ENCODE measurements at regions not wholly inside any gene's neighbourhood (a gene's known extent, or its start where the extent isn't known, plus 50 kb on each side); places are given as distances from the start of the nearest gene placed in this dataset.
A peak's percentile ranks its signal among the peaks of the same experiment; 100 is the strongest.

DNA sequence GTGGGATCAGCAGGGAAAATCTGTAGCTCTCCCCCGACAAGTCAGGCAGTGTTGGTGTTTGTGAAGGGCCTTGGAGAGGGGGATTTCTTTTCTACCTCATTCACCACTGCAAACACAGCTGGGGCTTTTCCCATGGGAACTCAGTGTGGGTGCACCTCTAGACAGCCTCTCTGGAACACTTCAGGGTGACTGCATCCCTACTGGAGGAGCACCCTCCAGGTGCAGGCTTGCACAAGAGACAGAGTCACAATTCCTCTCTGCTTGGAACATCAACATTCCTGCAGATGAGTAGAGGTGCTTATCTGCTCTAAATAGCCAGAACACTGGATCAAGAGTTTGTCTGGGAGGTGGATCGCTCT, 72.7 kb upstream of the AKAP13 start:
- no peak for DNase-seq (ENCODE audit: low spot score)

DNA sequence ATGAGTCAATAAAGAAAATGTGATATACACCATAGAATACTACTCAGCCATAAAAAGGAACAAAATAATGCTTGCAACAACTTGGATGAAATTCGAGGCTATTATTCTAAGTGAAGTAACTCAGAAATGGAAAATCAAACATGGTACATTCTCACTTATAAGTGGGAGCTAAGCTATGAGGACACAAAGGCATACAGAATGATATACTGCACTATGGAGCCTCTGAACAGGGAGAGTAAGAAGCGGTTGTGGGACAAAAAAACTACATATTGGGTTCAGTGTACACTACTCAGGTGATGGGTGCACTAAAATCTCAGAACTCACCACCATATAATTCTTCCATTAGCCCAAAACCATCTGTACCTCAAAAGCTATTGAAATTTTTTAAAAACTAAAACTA, 68.8 kb upstream of the AKAP13 start:
- no peak for DNase-seq (ENCODE audit: low spot score)

GRCh38 chr15:85312486-85312885, 67.9 kb upstream of the AKAP13 start:
- DNase-seq (ENCODE audit: low spot score) = peak; percentile 62

DNA sequence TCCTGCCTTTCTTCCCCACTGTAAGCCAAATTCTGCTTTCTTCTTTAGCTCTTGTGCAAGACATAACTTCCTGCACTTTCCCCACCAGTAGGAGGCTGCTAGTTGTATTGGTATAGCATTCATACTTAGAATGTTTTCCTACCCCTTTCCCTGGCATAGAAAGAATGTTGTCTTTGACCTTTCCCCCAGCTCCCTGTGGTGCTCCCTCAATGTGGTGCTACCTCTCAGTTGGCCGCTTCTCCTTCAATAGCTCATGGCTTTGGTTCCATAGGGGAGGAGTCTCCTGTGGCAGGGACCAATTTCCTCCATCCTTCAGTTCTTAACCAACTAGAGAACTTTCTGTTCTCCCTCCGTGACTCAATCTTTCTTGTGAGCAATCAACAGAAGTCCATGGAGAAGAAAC, 67.5 kb upstream of the AKAP13 start:
- DNase-seq (ENCODE audit: low spot score) = no peak

GRCh38 chr15:85313339-85313738, 67.1 kb upstream of the AKAP13 start:
- no peak for DNase-seq (ENCODE audit: low spot score)

DNA sequence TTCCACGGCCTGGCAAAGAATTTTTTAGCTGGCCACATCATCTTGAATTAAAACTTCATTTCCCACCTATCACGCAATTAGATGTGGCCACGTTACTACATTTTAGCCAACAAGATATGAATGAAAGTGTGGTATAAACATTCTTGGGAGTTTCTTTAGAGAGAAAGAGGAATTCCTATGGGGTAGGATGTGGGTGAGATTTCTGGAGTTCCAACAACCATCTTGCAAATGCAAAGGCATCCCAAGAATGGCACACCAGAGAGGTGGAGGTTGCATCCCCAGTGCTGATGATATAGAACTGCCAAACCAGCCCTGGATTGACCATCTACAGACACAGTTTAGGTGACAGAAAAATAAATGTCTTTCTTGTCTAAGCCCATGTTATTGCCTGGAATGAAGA, 66.3 kb upstream of the AKAP13 start:
- DNase-seq (ENCODE audit: low spot score) = no peak

DNA sequence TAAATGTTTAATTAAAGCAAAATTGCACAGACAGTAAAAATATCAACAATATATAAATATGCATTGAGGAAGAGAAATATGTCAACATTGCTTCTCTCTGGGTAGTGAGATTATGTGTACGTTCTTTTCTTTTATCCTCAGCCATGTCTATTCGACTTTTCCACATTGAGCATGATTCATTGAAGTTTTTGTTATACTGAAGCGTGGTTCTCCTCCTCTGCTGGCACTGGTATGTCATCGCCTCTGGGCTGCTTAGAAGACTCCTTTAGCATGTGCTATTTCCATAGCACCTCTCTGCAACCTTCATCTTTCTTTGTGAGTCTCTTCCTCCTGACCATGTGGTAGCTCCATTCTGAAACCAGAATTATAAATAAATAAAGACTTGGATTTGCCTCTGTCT, 65.8 kb upstream of the AKAP13 start:
- no peak for DNase-seq (ENCODE audit: low spot score)

DNA sequence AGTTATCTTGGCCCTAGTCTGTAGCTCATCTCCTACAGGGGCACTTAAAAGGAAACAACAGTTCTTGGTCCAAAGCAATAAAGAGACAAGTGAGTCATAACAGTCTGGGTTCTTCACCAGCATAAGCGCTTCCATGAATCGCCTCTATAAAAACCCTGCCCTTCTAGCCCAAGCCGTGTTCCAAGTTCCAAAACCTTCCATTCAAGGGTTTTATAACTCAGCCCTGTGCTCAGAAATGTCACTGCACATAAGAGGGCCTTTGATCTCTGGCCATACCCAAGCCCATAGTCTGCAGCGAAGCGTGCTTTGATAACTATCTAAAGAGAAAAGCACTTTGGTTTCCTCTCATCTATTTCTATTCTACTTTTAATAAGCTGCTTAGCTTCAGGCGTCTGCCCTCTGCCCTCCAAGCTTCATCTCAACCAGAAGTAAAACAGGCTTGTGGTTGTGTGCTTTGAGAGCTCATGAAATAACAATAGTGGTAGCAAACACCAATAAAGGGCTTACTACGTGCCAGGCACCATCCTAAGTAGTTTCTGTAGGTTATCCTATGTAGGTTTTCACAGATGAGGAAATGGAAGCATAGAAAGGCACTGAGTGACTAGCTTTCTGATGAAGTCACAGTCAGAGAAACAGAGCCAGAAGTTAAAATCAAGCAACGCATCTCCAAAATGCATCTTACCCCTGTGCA, 64.0 kb upstream of the AKAP13 start:
- no peak for DNase-seq (ENCODE audit: low spot score)

DNA sequence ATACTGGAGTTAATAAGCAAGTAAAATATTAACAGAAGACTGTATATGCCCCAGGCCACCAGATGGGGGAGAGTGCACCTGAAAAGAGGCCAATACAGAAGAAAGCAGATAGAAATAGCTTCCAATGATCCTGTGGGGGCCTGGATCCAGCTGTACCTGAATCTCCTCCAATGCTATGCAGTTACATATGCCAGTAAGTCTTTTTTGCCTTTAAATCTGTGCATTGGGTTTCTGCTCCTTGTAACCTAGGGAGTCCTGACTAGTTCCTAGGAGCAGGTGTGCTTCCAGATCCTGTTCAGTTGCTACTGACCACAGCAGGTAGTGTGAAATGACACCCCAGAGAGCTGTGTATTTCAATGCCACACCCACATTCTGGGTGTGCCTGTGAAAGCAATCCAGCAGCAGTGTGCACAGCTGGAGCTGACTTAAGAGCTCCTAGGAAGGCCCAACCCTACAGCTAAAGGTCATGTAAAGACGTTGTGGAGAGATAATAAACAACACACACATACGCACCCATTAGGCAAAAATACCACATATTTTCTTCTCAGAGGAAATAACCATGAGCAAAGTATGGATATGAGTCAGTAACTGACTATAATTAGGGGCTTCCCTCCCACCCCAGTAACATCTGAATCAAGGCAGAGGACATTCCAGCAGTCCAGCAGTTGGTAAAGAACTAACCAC, 62.2 kb upstream of the AKAP13 start:
- no peak for DNase-seq (ENCODE audit: low spot score)

GRCh38 chr15:85318732-85319076, 61.7 kb upstream of the AKAP13 start:
- DNase-seq (ENCODE audit: low spot score) = no peak

GRCh38 chr15:85324202-85324601, 56.2 kb upstream of the AKAP13 start:
- DNase-seq (ENCODE audit: low spot score) = no peak

DNA sequence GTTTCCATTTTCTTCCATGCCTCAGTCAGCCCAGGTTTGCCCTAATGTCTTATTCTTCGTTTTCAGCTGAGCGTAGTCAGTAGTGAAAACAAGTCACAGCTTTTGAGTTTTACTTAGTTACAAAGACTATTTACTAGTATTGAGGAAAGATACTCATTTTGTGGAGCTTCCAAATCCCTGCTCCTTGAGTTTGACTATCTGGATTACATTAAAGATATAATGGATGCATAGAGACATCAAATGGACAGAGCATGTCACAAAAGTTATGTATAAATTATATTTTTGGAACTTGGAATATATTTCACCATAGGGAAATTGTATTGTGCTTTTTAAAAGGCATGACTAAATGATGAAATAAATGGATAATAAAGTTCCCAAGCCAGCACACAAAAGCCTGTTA, 54.6 kb upstream of the AKAP13 start:
- DNase-seq (ENCODE audit: low spot score) = no peak

- DNase-seq (ENCODE audit: low spot score) = no peak
Measured at GRCh38 chr15:85326291-85326690, 54.1 kb upstream of the AKAP13 start.

- no peak for DNase-seq (ENCODE audit: low spot score)
Measured at GRCh38 chr15:85327820-85328219, 52.6 kb upstream of the AKAP13 start.

DNA sequence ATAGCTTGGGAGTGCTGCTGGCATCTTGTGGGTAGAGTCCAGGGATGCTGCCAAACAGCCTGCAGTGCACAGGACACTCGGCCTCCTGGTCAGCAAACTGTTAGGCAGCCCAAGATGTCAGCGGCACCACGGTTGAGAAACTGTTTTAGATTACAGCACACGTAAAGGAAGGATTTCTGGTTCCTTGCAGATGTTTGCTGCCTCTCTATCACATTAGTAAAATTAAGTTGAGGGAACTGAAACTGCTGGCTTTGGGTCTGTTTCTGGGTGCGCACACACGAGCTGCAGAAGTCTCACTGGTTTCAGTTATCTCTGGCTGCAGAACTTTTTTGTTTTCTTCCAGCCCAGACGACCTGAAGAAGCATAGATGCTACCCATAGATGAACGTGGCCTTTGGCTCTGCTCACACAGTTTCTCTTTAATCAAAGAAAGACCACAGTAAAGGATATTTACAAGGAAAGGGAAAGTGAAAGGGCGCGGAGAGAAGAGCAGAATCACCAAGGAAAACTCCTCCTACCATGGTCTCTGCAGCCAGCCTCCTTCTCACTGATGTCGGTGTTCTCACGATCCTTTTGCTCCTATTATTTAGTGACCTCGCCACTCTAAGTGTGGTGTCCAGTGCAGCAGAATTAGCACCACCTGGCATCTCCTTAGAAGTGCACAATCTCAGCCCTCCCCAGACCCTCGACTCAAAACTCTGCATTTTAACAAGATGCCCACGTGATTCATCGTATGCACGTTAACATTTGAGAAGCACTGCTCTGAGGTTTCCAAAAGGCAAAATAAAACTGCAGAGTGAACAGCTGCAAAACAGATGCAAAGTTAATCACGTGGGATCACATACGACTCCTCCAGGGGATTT, 50.6 kb upstream of the AKAP13 start:
- peak; percentile 76 for DNase-seq (ENCODE audit: low spot score)
